Fibroblast of peridontal ligament (primary cell): ENCODE measurements at regions not wholly inside any gene's neighbourhood (a gene's known extent, or its start where the extent isn't known, plus 50 kb on each side); places are given as distances from the start of the nearest gene placed in this dataset.

ENCODE experiments used
- DNase-seq: peaks from one replicate; pipeline ENCODE4 v3.0.0-alpha.2; 2010; ENCODE audit errors: extremely low read depth

- no peak for DNase-seq
Observed at GRCh38 chr22:42180349-42180842, 49.8 kb upstream of the CYP2D6 start.
